Smooth muscle cell (in vitro differentiated cells): ENCODE measurements at regions not wholly inside any gene's neighbourhood (a gene's known extent, or its start where the extent isn't known, plus 50 kb on each side); places are given as distances from the start of the nearest gene placed in this dataset.

Source experiments
- DNase-seq: peaks from one replicate; lab custom pipeline; 2025; ENCODE audit not compliant: unreplicated experiment; lab: John Stamatoyannopoulos, UW
- H2AFZ ChIP-seq: fragments of 200-600 bp; sonication (generic); 2 replicates; pipeline ENCODE4 v1.6.0; 2016; ENCODE audit warnings: antibody characterized with exemption, low read depth, mild to moderate bottlenecking
- H3F3A ChIP-seq: fragments of 200-600 bp; sonication (generic); 2 replicates; pipeline ENCODE4 v1.6.0; 2017; ENCODE audit warnings: antibody characterized with exemption, low read depth
- H3K27ac ChIP-seq: fragments of 200-600 bp; sonication (generic); 2 replicates; pipeline ENCODE4 v1.5.1; 2016; ENCODE audit warnings: low read depth, mild to moderate bottlenecking
- H3K27me3 ChIP-seq: fragments of 200-600 bp; sonication (generic); 2 replicates; pipeline ENCODE4 v1.6.1; 2016; ENCODE audit warnings: low read depth, mild to moderate bottlenecking
- H3K36me3 ChIP-seq: fragments of 200-600 bp; sonication (generic); 2 replicates; pipeline ENCODE4 v1.5.1; 2016; ENCODE audit warnings: low read depth
- H3K4me1 ChIP-seq: fragments of 200-600 bp; sonication (generic); 2 replicates; pipeline ENCODE4 v1.5.1; 2016; ENCODE audit warnings: low read depth
- H3K4me2 ChIP-seq: fragments of 200-600 bp; sonication (generic); 2 replicates; pipeline ENCODE4 v1.6.0; 2016; ENCODE audit warnings: mild to moderate bottlenecking
- H3K4me3 ChIP-seq: fragments of 200-600 bp; sonication (generic); 2 replicates; pipeline ENCODE4 v1.5.1; 2016; ENCODE audit warnings: mild to moderate bottlenecking
- H3K79me2 ChIP-seq: fragments of 200-600 bp; sonication (generic); 2 replicates; pipeline ENCODE4 v1.6.0; 2016; ENCODE audit warnings: low read depth, mild to moderate bottlenecking
- H3K9ac ChIP-seq: fragments of 200-600 bp; sonication (generic); 2 replicates; pipeline ENCODE4 v1.6.0; 2016; ENCODE audit warnings: low read depth
- H3K9me3 ChIP-seq: fragments of 200-600 bp; sonication (generic); replicated peaks from 2 replicates; pipeline ENCODE4 v1.5.1; 2016; ENCODE audit warnings: low read depth
- H4K20me1 ChIP-seq: fragments of 200-600 bp; sonication (generic); 2 replicates; pipeline ENCODE4 v1.6.0; 2016; ENCODE audit warnings: low read depth
- CTCF ChIP-seq: fragments of 200-600 bp; sonication (generic); IDR thresholded peaks from 2 replicates; pipeline ENCODE4 v1.5.1; 2017; ENCODE audit warnings: borderline replicate concordance, mild to moderate bottlenecking, antibody characterized with exemption; ENCODE audit not compliant: insufficient read depth, poor library complexity, severe bottlenecking
- WGBS: methylation state at CpG from one replicate; pipeline ENCODE4 v1.1.7; 2016; ENCODE audit warnings: low lambda C conversion rate; 5-methylcytosine and 5-hydroxymethylcytosine counted together

- no peaks in the 10 kb centered on the region for H4K20me1 ChIP-seq
- no peak overlapping the region for H3K9ac ChIP-seq
- TF ChIP-seq CTCF, result no peak
- H3K36me3 ChIP-seq, result no peaks in the 10 kb centered on the region
- no peak overlapping the region for H2AFZ ChIP-seq
- no peaks in the 10 kb centered on the region for H3K27me3 ChIP-seq
- no peaks in the 10 kb centered on the region for H3K9me3 ChIP-seq
- no peaks in the 10 kb centered on the region for H3K79me2 ChIP-seq
- H3K27ac ChIP-seq, result no peak overlapping the region
- WGBS, result 100% methylated on average over 1 of the region's 1 CpG
- no peak overlapping the region for H3K4me3 ChIP-seq
- H3K4me2 ChIP-seq, result no peak overlapping the region
- H3K4me1 ChIP-seq, result no peaks in the 10 kb centered on the region
- no peaks in the 10 kb centered on the region for H3F3A ChIP-seq
- DNase-seq, result no peak
These were observed 353.9 kb upstream of the NAALADL2 start for GRCh38 chr3:174505266-174505665.

DNA sequence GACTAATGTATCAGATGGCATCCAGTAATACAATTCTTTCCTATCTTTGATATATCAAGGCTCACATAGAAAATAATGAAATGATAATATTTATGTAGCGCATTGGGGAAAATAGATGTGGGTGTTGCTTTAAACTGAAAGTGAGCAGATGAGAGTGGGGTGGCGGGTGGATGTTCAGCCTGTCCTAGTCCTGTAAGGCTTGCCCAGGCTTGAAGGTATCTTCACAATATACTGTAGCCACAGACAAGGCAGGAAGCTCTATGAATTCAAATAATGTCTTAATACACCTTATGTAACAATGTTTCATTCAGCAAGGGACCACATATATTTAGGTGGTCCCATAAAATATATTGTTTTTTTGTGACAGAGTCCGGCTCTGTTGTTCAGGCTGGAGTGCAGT, 334.9 kb upstream of the NAALADL2 start:
- H3K4me2 ChIP-seq, result no peak overlapping the region
- no peaks in the 10 kb centered on the region for H3K9me3 ChIP-seq
- H3K79me2 ChIP-seq, result no peaks in the 10 kb centered on the region
- no peaks in the 10 kb centered on the region for H3K4me1 ChIP-seq
- H3F3A ChIP-seq, result no peaks in the 10 kb centered on the region
- no peaks in the 10 kb centered on the region for H4K20me1 ChIP-seq
- WGBS, result 98% methylated on average over 3 of the region's 3 CpGs
- H3K4me3 ChIP-seq, result no peak overlapping the region
- no peak for DNase-seq
- H3K36me3 ChIP-seq, result no peaks in the 10 kb centered on the region
- no peak overlapping the region for H3K27ac ChIP-seq
- no peak for TF ChIP-seq CTCF
- no peaks in the 10 kb centered on the region for H3K27me3 ChIP-seq
- H3K9ac ChIP-seq, result no peak overlapping the region
- H2AFZ ChIP-seq, result no peak overlapping the region

DNA sequence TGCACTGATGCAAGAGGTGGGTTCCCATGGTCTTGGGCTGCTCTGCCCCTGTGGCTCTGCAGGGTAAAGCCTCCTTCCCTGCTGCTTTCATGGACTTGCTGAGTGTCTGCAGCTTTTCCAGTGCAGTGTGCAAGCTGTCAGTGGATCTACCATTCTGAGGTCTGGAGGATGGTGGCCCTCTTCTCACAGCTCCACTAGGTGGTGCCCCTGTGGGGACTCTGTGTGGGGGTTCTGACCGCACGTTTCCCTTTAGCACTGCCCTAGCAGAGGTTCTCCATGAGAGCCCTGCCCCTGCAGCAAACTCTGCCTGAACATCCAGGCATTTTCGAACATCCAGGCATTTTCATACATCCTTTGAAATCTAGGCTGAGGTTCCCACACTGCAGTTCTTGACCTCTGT, 329.8 kb upstream of the NAALADL2 start:
- no peaks in the 10 kb centered on the region for H3F3A ChIP-seq
- H4K20me1 ChIP-seq, result no peaks in the 10 kb centered on the region
- no peak overlapping the region for H3K4me2 ChIP-seq
- 92% methylated on average over 3 of the region's 3 CpGs for WGBS
- H3K9me3 ChIP-seq, result no peaks in the 10 kb centered on the region
- no peak overlapping the region for H3K9ac ChIP-seq
- no peak for DNase-seq
- no peak overlapping the region for H2AFZ ChIP-seq
- H3K27me3 ChIP-seq, result no peaks in the 10 kb centered on the region
- no peak for TF ChIP-seq CTCF
- H3K27ac ChIP-seq, result no peak overlapping the region
- H3K4me1 ChIP-seq, result peaks cover 7% of the 10 kb centered on the region
- H3K36me3 ChIP-seq, result no peaks in the 10 kb centered on the region
- no peak overlapping the region for H3K4me3 ChIP-seq
- H3K79me2 ChIP-seq, result no peaks in the 10 kb centered on the region

GRCh38 chr3:174531262-174531982, 327.7 kb upstream of the NAALADL2 start:
- 87% methylated on average over 5 of the region's 5 CpGs for WGBS

More at GRCh38 chr3:174531262-174531982, 327.7 kb upstream of the NAALADL2 start:
- no peaks in the 10 kb centered on the region for H3K27me3 ChIP-seq
- no peak overlapping the region for H2AFZ ChIP-seq
- H3K79me2 ChIP-seq, result no peaks in the 10 kb centered on the region
- no peak for DNase-seq
- H4K20me1 ChIP-seq, result no peaks in the 10 kb centered on the region
- H3F3A ChIP-seq, result no peaks in the 10 kb centered on the region
- H3K9me3 ChIP-seq, result no peaks in the 10 kb centered on the region
- no peak overlapping the region for H3K4me3 ChIP-seq
- H3K4me2 ChIP-seq, result no peak overlapping the region
- H3K27ac ChIP-seq, result no peak overlapping the region
- TF ChIP-seq CTCF, result no peak
- H3K4me1 ChIP-seq, result peaks cover 15% of the 10 kb centered on the region
- H3K9ac ChIP-seq, result no peak overlapping the region
- no peaks in the 10 kb centered on the region for H3K36me3 ChIP-seq
